K562 (cell line): ENCODE measurements at regions not wholly inside any gene's neighbourhood (a gene's known extent, or its start where the extent isn't known, plus 50 kb on each side); places are given as distances from the start of the nearest gene placed in this dataset.

Experiments used
- EP300 ChIP-seq: IDR thresholded peaks from 2 replicates; pipeline ENCODE4 v1.6.1; 2012; ENCODE audit warnings: low read length, improper control_type of control experiment
- MYC ChIP-seq, 2 experiments: fragments of 250-450 bp in 1 of 2; sonication (Bioruptor Pico) in 1 of 2; IDR thresholded peaks; 2 replicates each; pipeline versions ENCODE4 v1.5.1 to v1.6.1; 2012 to 2021; ENCODE audit warnings: low read depth in 2 of 2, borderline replicate concordance in 1 of 2, improper control_type of control experiment in 1 of 2, low read length in 1 of 2, mild to moderate bottlenecking in 1 of 2, moderate library complexity in 1 of 2
- NR2F6 ChIP-seq: fragments of 450-650 bp; formaldehyde crosslinking; IDR thresholded peaks from 2 replicates; pipeline ENCODE4 v1.4.0; 2020; ENCODE audit warnings: mild to moderate bottlenecking
- STAG1 ChIP-seq: sonication (generic); formaldehyde crosslinking; IDR thresholded peaks from 2 replicates; pipeline ENCODE4 v1.5.0; 2020; ENCODE audit warnings: missing genetic modification reagents, borderline replicate concordance
- TAF1 ChIP-seq: IDR thresholded peaks from 2 replicates; pipeline ENCODE4 v1.6.1; 2011; ENCODE audit warnings: mild to moderate bottlenecking, low read length, moderate library complexity; ENCODE audit not compliant: insufficient read depth, control insufficient read depth, severe bottlenecking; ENCODE audit errors: extremely low read depth
- U2AF1 ChIP-seq: fragments of 200-400 bp; formaldehyde crosslinking; optimal IDR thresholded peaks from 2 replicates; pipeline ENCODE3; 2017; ENCODE audit warnings: mild to moderate bottlenecking, low read depth, low read length, moderate library complexity
- ZEB2 ChIP-seq: fragments of 450-650 bp; IDR thresholded peaks from 2 replicates; pipeline ENCODE4 v1.6.1; 2016
- ZNF224 ChIP-seq: sonication (generic); formaldehyde crosslinking; IDR thresholded peaks from 2 replicates; pipeline ENCODE4 v1.8.0; 2022; ENCODE audit warnings: mild to moderate bottlenecking, missing genetic modification reagents

GRCh38 chr20:39837561-39837960, 851.5 kb downstream of the MAFB start:
- no peak for TF ChIP-seq EP300
- TF ChIP-seq MYC (IDR thresholded peaks at IDR 0.05; ENCODE audit: low read depth, low read length), result no peak
- no peak for TF ChIP-seq MYC (CRISPR knock-in tag; IDR thresholded peaks at IDR 0.05; ENCODE audit: borderline replicate concordance, low read depth)
- TF ChIP-seq TAF1, result no peak
- no peak for TF ChIP-seq STAG1 (CRISPR knock-in tag)
- TF ChIP-seq ZEB2, result no peak
- TF ChIP-seq ZNF224, result no peak
- TF ChIP-seq NR2F6 (CRISPR knock-in tag), result no peak
- TF ChIP-seq U2AF1, result no peak
